ENCODE measurements at regions not wholly inside any gene's neighbourhood (a gene's known extent, or its start where the extent isn't known, plus 50 kb on each side); places are given as distances from the start of the nearest gene placed in this dataset.

GRCh38 chr3:124116906-124117305 is 125.0 kb upstream of the ROPN1 start:
- Histone ChIP-seq H3K9me2 (ENCODE audit: insufficient read depth, low read length) (no peaks in the 10 kb centered on the region), H3K36me3 (ENCODE audit: insufficient read depth, low read length) (no peaks in the 10 kb centered on the region), H2AFZ (ENCODE audit: low read length) (no peak overlapping the region), H3K9me3 (ENCODE audit: low read length) (no peaks in the 10 kb centered on the region), H4K20me1 (ENCODE audit: insufficient read depth, low read length) (no peaks in the 10 kb centered on the region), H3K4me2 (ENCODE audit: low read length) (no peak overlapping the region), H3K4me1 (ENCODE audit: insufficient read depth, low read length, poor library complexity, severe bottlenecking) (no peaks in the 10 kb centered on the region), H3K4me3 (ENCODE audit: low read depth, low read length, poor library complexity, severe bottlenecking) (no peak overlapping the region), H3K79me2 (ENCODE audit: insufficient read depth, low read depth, low read length) (no peaks in the 10 kb centered on the region), H3K27ac (ENCODE audit: low read depth, low read length, poor library complexity, severe bottlenecking) (no peak overlapping the region)
- intact Hi-C loops (cut with micrococcal nuclease; ENCODE audit: unreplicated experiment) = no loop called here
- DNase-seq (ENCODE audit: low spot score) = no peak
- ChIA-PET CTCF (ENCODE audit: unreplicated experiment) (no interaction called here), POLR2A (no interaction called here)
- TF ChIP-seq CTCF (conservative IDR thresholded peaks at IDR 0.05; ENCODE audit: low read length) (no peak), EZH2phosphoT487 (IDR thresholded peaks at IDR 0.05; ENCODE audit: borderline replicate concordance, low read depth, low read length) (no peak)
- no TSS peak for BruUV-seq (replicated peaks)

- POLR2A ChIA-PET = no interaction called here
- H3K4me3 ChIP-seq (ENCODE audit: low read depth, low read length, poor library complexity, severe bottlenecking) = no peak overlapping the region
- no peak overlapping the region for H3K4me2 ChIP-seq (ENCODE audit: low read length)
- H3K79me2 ChIP-seq (ENCODE audit: insufficient read depth, low read depth, low read length) = no peaks in the 10 kb centered on the region
- intact Hi-C loops (cut with micrococcal nuclease; ENCODE audit: unreplicated experiment) = no loop called here
- DNase-seq (ENCODE audit: low spot score) = no peak
- H4K20me1 ChIP-seq (ENCODE audit: insufficient read depth, low read length) = no peaks in the 10 kb centered on the region
- H3K27ac ChIP-seq (ENCODE audit: low read depth, low read length, poor library complexity, severe bottlenecking) = no peak overlapping the region
- no TSS peak for BruUV-seq (replicated peaks)
- no peaks in the 10 kb centered on the region for H3K9me3 ChIP-seq (ENCODE audit: low read length)
- no peaks in the 10 kb centered on the region for H3K4me1 ChIP-seq (ENCODE audit: insufficient read depth, low read length, poor library complexity, severe bottlenecking)
- H3K9me2 ChIP-seq (ENCODE audit: insufficient read depth, low read length) = no peaks in the 10 kb centered on the region
- H2AFZ ChIP-seq (ENCODE audit: low read length) = no peak overlapping the region
- H3K36me3 ChIP-seq (ENCODE audit: insufficient read depth, low read length) = no peaks in the 10 kb centered on the region
- TF ChIP-seq EZH2phosphoT487 (IDR thresholded peaks at IDR 0.05; ENCODE audit: borderline replicate concordance, low read depth, low read length) (no peak), CTCF (conservative IDR thresholded peaks at IDR 0.05; ENCODE audit: low read length) (no peak)
- CTCF ChIA-PET (ENCODE audit: unreplicated experiment) = no interaction called here
These were observed 125.6 kb upstream of the ROPN1 start for GRCh38 chr3:124117486-124117885.

GRCh38 chr3:124118397-124118796 is 126.5 kb upstream of the ROPN1 start:
- H3K79me2 ChIP-seq (ENCODE audit: insufficient read depth, low read depth, low read length) = no peaks in the 10 kb centered on the region
- H4K20me1 ChIP-seq (ENCODE audit: insufficient read depth, low read length) = no peaks in the 10 kb centered on the region
- no peaks in the 10 kb centered on the region for H3K4me1 ChIP-seq (ENCODE audit: insufficient read depth, low read length, poor library complexity, severe bottlenecking)
- intact Hi-C loops (cut with micrococcal nuclease; ENCODE audit: unreplicated experiment) = no loop called here
- POLR2A ChIA-PET = no interaction called here
- H3K4me2 ChIP-seq (ENCODE audit: low read length) = no peak overlapping the region
- no peaks in the 10 kb centered on the region for H3K36me3 ChIP-seq (ENCODE audit: insufficient read depth, low read length)
- DNase-seq (ENCODE audit: low spot score) = no peak
- H3K4me3 ChIP-seq (ENCODE audit: low read depth, low read length, poor library complexity, severe bottlenecking) = no peak overlapping the region
- no peaks in the 10 kb centered on the region for H3K9me2 ChIP-seq (ENCODE audit: insufficient read depth, low read length)
- no peak overlapping the region for H2AFZ ChIP-seq (ENCODE audit: low read length)
- no peaks in the 10 kb centered on the region for H3K9me3 ChIP-seq (ENCODE audit: low read length)
- TF ChIP-seq CTCF (conservative IDR thresholded peaks at IDR 0.05; ENCODE audit: low read length) = no peak
- no peak for TF ChIP-seq EZH2phosphoT487 (IDR thresholded peaks at IDR 0.05; ENCODE audit: borderline replicate concordance, low read depth, low read length)
- H3K27ac ChIP-seq (ENCODE audit: low read depth, low read length, poor library complexity, severe bottlenecking) = no peak overlapping the region
- BruUV-seq (replicated peaks) = no TSS peak
- CTCF ChIA-PET (ENCODE audit: unreplicated experiment) = no interaction called here

Measured in OCI-LY7 (cell line).